ENCODE measurements at regions not wholly inside any gene's neighbourhood (a gene's known extent, or its start where the extent isn't known, plus 50 kb on each side); places are given as distances from the start of the nearest gene placed in this dataset.

DNA sequence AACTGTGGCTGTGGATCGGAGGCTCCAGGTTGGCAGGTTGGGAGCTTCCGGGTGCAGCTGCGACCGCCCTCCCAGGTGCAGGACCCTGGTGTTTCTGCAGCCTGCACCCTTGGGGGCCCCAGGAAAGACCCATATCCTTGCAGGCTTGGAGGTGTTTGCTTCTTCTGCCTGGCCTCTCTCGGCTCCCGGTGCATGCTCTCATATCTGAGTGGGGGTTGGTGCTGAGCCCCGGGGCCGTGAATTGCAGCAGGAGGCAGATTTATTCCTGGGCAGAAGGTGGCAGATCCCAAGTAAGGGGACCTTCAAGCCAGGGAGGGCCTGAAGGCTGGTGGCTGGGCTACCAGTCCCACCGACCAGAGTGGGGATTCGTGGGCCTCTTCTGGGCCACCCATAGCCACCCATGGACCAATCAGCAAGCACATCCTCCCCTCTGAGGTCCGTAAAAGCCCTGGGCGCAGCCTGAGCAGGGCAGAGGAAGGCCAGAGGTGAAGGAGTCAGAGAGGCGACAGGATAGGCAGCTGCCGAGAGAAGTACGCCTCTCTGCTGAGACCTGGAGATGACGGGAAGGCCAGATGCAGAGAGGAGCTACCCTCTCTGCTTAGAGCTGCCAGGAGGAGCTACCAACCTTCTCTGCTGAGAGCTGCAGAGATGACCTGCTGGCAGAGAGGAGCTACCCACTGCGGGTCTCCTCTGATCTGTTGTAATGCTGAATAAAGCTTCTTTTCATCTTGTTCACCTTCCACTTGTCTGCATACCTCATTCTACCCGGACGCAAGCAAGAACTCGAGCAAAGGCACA is 1279.0 kb upstream of the LRRTM1 start (continued):
- TF ChIP-seq, protein P1, sequence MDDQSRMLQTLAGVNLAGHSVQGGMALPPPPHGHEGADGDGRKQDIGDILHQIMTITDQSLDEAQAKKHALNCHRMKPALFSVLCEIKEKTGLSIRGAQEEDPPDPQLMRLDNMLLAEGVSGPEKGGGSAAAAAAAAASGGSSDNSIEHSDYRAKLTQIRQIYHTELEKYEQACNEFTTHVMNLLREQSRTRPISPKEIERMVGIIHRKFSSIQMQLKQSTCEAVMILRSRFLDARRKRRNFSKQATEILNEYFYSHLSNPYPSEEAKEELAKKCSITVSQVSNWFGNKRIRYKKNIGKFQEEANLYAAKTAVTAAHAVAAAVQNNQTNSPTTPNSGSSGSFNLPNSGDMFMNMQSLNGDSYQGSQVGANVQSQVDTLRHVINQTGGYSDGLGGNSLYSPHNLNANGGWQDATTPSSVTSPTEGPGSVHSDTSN (IDR thresholded peaks at IDR 0.05; ENCODE audit: insufficient replicate concordance, low read depth, low read length) = no peak
- TF ChIP-seq RBBP5 (conservative IDR thresholded peaks at IDR 0.05) = no peak
- TF ChIP-seq RELA (IDR thresholded peaks at IDR 0.05; ENCODE audit: borderline replicate concordance, partially characterized antibody) = no peak
- TF ChIP-seq, protein P2, sequence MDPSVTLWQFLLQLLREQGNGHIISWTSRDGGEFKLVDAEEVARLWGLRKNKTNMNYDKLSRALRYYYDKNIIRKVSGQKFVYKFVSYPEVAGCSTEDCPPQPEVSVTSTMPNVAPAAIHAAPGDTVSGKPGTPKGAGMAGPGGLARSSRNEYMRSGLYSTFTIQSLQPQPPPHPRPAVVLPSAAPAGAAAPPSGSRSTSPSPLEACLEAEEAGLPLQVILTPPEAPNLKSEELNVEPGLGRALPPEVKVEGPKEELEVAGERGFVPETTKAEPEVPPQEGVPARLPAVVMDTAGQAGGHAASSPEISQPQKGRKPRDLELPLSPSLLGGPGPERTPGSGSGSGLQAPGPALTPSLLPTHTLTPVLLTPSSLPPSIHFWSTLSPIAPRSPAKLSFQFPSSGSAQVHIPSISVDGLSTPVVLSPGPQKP (IDR thresholded peaks at IDR 0.05; ENCODE audit: low read depth, low read length) = no peak
- TF ChIP-seq ATF7 (IDR thresholded peaks at IDR 0.05; ENCODE audit: low read depth) = no peak
- no peak for TF ChIP-seq YBX1 (IDR thresholded peaks at IDR 0.05)
- no peak for TF ChIP-seq LARP7 (IDR thresholded peaks at IDR 0.05)
- no peak for TF ChIP-seq JUNB (IDR thresholded peaks at IDR 0.05)
- no peak for TF ChIP-seq SRF (IDR thresholded peaks at IDR 0.05; ENCODE audit: low read depth in 2 of 2, low read length in 2 of 2)

DNA sequence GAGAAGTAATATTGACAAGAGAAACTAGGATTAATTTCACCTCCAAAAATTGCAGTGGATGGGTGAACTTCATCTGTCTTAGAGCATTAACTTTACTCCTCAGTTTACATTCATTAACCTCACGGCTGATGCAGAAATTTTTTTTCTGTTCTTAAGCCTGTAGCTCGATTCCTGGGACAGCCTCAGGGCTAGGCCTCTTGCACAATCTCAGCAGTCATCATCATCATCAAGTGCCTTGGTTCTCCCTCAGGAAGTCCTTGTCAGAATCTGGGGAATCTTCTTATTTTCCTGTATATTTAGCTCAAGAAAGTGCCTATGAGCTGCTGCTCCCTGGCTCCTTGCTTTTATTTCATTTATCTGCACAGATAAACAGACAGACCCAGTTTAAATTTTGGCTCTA is 1272.2 kb upstream of the LRRTM1 start:
- CTCF ChIA-PET = no interaction called here
- Histone ChIP-seq H3K27ac (ENCODE audit: control insufficient read depth, insufficient read depth) (no peak overlapping the region), H3K4me2 (ENCODE audit: control insufficient read depth, insufficient read depth) (no peak overlapping the region), H2AFZ (ENCODE audit: control insufficient read depth, low read depth, low read length) (no peak overlapping the region), H3K4me3 (no peak overlapping the region), H3K27me3 (replicated peaks in 1 of 2; ENCODE audit: control insufficient read depth in 2 of 2, insufficient read depth in 2 of 2, low read length in 1 of 2) (no peaks in the 10 kb centered on the region), H3K9me3 (replicated peaks; ENCODE audit: control insufficient read depth, insufficient read depth, low read length) (no peaks in the 10 kb centered on the region), H3K36me3 (ENCODE audit: control insufficient read depth in 2 of 2, insufficient read depth in 2 of 2, low read length in 1 of 2) (no peaks in the 10 kb centered on the region), H3K4me1 (ENCODE audit: control insufficient read depth, insufficient read depth, low read length) (no peaks in the 10 kb centered on the region), H3K9ac (ENCODE audit: control insufficient read depth, insufficient read depth, low read length) (no peak overlapping the region), H4K20me1 (ENCODE audit: control insufficient read depth, insufficient read depth) (no peaks in the 10 kb centered on the region), H3K79me2 (ENCODE audit: control insufficient read depth, insufficient read depth, low read length) (no peaks in the 10 kb centered on the region)
- BruUV-seq (replicated peaks) = no TSS peak
- in situ Hi-C loops (cut with MboI) = no loop called here
- POLR2A ChIA-PET = no interaction called here
- ATAC-seq = no peak
- no peak for FAIRE-seq
- intact Hi-C loops (cut with micrococcal nuclease; ENCODE audit: unreplicated experiment) = no loop called here
- SMC1A ChIA-PET (ENCODE audit: uncharacterized antibody, unreplicated experiment) = no interaction called here
- DNase-seq (ENCODE audit: low read depth, low spot score) = no peak
- WGBS (ENCODE audit: insufficient coverage, insufficient replicate concordance, low lambda C conversion rate, missing lambda C conversion rate) = 0% methylated on average over 2 of the region's 2 CpGs
- RAD21 ChIA-PET (ENCODE audit: unreplicated experiment) = no interaction called here
- TF ChIP-seq, protein P3, sequence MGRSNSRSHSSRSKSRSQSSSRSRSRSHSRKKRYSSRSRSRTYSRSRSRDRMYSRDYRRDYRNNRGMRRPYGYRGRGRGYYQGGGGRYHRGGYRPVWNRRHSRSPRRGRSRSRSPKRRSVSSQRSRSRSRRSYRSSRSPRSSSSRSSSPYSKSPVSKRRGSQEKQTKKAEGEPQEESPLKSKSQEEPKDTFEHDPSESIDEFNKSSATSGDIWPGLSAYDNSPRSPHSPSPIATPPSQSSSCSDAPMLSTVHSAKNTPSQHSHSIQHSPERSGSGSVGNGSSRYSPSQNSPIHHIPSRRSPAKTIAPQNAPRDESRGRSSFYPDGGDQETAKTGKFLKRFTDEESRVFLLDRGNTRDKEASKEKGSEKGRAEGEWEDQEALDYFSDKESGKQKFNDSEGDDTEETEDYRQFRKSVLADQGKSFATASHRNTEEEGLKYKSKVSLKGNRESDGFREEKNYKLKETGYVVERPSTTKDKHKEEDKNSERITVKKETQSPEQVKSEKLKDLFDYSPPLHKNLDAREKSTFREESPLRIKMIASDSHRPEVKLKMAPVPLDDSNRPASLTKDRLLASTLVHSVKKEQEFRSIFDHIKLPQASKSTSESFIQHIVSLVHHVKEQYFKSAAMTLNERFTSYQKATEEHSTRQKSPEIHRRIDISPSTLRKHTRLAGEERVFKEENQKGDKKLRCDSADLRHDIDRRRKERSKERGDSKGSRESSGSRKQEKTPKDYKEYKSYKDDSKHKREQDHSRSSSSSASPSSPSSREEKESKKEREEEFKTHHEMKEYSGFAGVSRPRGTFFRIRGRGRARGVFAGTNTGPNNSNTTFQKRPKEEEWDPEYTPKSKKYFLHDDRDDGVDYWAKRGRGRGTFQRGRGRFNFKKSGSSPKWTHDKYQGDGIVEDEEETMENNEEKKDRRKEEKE (IDR thresholded peaks at IDR 0.05) = no peak
- TF ChIP-seq JUNB (IDR thresholded peaks at IDR 0.05) (no peak), HCFC1 (IDR thresholded peaks at IDR 0.05; ENCODE audit: low read length) (no peak), SREBF2 (IDR thresholded peaks at IDR 0.05; ENCODE audit: low read length) (no peak)
- TF ChIP-seq, protein P4, sequence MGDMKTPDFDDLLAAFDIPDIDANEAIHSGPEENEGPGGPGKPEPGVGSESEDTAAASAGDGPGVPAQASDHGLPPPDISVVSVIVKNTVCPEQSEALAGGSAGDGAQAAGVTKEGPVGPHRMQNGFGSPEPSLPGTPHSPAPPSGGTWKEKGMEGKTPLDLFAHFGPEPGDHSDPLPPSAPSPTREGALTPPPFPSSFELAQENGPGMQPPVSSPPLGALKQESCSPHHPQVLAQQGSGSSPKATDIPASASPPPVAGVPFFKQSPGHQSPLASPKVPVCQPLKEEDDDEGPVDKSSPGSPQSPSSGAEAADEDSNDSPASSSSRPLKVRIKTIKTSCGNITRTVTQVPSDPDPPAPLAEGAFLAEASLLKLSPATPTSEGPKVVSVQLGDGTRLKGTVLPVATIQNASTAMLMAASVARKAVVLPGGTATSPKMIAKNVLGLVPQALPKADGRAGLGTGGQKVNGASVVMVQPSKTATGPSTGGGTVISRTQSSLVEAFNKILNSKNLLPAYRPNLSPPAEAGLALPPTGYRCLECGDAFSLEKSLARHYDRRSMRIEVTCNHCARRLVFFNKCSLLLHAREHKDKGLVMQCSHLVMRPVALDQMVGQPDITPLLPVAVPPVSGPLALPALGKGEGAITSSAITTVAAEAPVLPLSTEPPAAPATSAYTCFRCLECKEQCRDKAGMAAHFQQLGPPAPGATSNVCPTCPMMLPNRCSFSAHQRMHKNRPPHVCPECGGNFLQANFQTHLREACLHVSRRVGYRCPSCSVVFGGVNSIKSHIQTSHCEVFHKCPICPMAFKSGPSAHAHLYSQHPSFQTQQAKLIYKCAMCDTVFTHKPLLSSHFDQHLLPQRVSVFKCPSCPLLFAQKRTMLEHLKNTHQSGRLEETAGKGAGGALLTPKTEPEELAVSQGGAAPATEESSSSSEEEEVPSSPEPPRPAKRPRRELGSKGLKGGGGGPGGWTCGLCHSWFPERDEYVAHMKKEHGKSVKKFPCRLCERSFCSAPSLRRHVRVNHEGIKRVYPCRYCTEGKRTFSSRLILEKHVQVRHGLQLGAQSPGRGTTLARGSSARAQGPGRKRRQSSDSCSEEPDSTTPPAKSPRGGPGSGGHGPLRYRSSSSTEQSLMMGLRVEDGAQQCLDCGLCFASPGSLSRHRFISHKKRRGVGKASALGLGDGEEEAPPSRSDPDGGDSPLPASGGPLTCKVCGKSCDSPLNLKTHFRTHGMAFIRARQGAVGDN (IDR thresholded peaks at IDR 0.05) = no peak
- TF ChIP-seq, protein P5, sequence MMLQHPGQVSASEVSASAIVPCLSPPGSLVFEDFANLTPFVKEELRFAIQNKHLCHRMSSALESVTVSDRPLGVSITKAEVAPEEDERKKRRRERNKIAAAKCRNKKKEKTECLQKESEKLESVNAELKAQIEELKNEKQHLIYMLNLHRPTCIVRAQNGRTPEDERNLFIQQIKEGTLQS (IDR thresholded peaks at IDR 0.05; ENCODE audit: borderline replicate concordance, extremely low read depth, low read depth, low read length) = no peak
